NCI-H345 (cell line): ENCODE measurements at regions not wholly inside any gene's neighbourhood (a gene's known extent, or its start where the extent isn't known, plus 50 kb on each side); places are given as distances from the start of the nearest gene placed in this dataset.
"Not testable (repeated sequence)": the region's sequence is repeated elsewhere in the genome, so short reads cannot be mapped to it uniquely, and the experiment has no call there.

Experiments
- DNase-seq: peaks from one replicate; lab custom pipeline; 2025; lab: John Stamatoyannopoulos, UW

DNA sequence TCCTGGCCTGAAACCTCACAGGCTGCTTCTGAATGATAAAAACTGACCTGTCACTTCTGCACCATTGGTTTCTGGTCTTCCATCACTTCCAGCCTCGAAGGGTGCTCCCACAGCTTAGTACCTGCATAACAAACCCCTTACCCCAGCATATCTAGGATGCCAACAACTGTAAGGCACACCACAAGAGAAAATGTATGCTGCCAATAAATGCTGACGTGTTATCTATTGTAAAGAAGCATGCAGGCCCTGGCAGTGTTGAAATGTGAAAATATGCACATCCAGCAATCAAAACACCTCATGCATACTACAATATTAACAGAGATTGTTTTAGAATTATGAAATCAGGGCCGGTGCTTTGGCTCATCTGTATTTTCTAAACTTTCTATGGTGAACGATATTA, 242.0 kb upstream of the NSMCE3 start:
- DNase-seq, result no peak

DNA sequence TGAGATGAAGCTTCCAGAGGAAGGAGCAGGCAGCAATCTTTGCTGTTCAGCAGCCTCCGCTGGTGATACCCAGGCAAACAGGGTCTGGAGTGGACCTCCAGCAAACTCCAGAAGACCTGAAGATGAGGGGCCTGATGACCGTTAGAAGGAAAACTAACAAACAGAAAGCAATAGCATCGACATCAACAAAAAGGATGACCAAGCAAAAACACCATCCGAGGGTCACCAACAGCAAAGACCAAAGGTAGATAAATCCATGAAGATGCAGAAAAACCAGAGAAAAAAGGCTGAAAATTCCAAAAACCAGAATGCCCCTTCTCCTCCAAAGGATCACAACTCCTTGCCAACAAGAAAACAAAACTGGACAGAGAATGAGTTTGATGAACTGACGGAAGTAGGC, 235.9 kb upstream of the NSMCE3 start:
- not testable (repeated sequence) for DNase-seq

DNA sequence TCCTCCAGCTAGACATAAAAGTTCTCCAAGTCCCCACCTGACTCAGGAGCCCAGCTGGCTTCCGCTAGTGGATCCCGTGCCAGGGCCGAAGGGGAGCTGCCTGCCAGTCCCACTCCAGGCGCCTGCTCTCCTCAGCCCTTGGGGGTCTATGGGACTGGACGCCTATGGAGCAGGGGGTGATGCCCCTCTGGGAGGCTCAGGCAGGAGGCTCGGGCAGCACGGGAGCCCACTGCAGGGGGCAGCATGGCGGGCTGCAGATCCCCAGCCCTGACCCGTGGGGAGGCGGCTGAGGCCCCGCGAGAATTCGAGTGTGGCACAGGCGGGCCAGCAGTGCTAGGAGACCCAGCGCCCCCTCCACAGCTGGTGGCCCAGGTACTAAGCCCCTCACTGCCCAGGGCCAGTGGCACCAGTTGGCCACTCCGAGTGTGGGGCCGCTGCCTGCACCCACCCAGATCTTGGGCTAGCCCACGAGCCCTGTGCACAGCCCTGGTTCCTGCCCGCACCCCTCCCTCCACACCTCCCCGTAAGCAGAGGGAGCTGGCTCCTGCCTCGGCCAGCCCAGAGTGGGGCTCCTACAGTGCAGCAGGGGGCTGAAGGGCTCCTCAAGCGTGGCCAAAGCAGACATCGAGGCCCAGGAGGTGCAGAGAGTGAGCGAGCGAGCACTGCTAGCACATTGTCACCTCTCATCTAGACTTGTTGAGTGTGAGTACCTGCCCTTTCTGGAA, 221.3 kb upstream of the NSMCE3 start:
- no peak for DNase-seq

DNA sequence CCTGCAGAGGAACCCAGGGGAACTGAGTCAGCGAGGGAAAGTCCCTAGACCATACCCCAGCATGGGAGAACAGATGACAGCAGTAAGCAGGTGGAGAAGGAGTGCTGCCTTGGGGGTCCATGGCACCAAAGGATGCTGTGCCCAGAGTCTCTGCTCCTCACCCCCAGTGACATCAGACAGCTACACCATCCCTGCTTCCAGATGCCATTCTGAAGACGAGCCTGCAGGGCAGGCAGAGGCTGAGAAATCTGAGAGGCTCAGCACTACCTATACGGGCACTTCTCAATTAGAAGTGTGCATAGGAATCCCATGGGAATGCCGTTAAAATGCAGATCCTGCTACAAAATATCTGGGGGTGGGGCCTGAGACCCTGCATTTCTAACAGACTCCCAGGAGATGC, 211.3 kb upstream of the NSMCE3 start:
- DNase-seq, result no peak

DNA sequence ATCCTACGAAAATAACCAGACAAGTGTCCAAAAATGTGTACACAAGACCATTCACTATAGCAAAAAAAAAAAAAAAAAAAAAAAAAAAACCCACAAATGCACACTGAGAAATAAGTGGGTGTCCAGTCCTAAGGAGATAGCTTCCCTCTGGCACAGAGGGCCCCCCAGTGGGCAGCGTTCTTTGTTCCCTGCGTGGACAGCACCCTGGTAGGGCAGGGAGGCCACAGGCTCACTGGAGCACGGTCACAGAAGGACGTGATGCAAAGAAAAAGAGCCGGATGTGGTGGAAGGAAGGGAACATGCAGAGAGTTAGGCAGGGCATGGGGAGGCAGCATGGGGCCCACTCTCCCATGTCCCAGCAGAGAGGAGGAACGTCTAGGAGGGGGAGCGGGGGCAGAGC, 210.7 kb upstream of the NSMCE3 start:
- DNase-seq, result no peak

DNA sequence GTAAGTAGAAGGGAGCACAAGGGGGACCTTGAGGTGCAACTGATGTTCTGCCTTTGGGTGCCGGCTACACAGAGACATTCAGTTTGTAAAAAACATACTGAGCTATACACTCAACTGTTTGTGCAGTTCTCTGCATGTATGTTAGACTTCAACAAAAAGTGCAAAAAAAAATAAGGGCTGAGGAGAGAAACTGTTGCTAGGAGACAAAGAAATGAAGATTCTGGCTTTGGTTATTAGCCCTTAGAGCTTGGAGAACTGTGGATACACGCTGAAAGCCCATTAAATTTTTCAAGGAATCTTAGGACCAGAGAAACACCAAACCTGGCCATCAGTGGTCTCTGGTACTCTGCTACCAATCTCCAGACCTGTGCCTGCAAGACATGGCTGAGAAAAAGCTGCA, 207.6 kb upstream of the NSMCE3 start:
- no peak for DNase-seq

DNA sequence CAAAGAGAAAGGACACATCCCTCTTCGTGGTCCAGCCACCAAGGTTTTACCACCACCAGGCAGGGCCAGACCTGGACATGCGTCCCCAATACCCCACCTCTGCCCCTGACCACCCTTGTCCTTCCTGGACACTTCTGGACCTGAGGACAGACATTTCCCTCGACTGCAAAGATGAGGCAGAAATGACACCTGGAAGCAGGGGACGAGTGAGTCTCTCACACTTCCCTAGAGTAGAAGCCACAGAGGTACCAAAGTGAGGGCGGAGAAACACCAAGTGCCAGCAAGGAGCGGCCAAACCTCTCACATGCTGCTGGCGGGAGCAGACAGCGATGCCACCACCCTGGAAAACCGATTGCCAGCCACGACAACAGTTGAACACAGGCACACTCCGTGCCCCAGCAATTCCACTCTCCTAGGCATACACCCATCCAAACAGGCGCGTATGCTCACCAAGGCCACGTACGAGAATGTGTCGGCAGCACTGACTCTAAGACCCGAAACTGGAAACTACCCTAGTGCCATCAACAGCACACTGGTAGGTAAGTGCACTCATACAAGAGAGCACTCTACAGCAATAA, 207.0 kb upstream of the NSMCE3 start:
- DNase-seq, result no peak

DNA sequence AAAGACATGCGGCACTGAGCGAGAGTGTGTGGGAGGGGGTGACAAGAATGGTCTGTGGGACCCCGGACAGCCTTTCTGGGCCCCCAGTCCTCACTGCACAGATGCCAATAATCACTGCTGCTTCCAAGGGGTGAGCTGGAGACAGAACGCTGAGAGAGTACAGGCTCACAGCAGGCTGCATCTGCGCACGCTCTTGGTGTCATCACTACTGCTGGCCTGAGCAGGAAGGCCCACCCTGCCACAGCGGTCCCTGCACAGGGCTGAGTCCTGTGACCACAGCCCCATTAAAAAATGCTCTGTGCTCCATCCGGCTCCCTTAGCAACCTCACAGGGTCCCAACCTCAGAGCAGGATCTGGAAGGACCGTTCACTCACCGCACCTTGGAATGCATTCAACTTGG, 205.5 kb upstream of the NSMCE3 start:
- no peak for DNase-seq

DNA sequence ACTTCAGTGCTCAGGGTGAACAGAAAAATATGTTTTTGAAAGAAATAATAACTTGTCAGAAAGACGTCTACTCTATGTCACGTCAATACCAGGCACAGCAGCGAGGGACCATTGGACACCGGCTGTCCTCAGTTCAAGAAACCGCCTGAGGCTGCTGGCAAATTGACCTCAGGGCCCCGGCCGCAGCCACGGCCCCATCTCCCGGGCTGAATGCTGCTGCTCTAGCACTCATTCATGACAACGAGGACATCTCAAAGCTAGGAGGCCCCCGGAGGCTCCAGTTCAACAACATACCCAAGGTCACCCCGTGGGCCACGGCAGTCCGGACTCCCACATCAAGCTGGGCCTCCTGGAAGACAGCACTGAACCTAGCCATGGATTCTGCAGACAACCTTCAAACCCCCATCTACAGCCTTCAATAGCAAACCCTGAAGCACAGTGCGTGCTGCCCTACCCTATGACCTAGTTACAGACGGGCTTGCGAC, 204.0 kb upstream of the NSMCE3 start:
- DNase-seq, result no peak

DNA sequence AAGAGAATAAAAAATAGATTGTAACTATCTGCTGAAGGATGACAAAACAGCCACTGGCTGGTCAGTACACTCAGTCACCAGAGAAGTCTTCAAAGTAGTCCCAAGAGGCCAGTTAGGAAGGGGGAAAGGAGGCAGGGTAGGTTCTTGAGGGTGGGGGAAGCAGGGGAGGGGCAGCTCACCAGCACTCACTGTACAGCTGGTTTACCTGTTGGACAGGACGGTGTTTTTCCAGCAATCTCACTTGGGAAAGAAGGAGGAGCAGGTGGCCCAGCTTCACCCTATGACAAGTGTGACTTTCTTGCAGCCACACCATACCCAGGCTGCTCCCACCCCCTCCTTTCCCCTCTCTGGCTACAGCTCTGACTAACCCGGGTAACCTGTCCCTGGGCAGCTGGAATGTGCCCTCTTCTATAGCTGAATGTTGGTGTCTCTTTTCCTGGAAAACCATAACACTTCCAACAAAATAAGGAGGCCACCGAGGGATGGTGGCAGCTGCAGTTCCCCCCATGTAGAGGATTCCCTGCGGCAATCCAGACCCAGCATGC, 203.4 kb upstream of the NSMCE3 start:
- no peak for DNase-seq

DNA sequence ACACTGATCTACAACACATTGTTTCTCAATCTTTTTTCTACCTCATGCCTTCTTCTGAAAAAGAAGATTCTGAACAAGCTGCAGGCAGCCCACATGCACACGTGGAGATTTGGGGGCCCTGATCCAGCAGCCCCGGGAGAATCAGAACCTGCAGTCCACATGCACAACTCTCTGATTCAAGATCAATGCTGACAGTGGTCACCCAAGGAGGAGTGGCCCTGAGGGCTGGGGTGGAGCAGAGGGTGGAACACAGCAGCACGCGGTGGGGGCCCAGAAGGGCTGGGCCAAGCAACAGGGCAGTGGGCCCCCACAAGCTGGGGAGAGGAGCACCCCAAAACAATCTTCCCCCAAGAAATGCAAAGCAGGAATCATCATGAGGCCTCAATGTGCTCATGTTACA, 202.1 kb upstream of the NSMCE3 start:
- no peak for DNase-seq

DNA sequence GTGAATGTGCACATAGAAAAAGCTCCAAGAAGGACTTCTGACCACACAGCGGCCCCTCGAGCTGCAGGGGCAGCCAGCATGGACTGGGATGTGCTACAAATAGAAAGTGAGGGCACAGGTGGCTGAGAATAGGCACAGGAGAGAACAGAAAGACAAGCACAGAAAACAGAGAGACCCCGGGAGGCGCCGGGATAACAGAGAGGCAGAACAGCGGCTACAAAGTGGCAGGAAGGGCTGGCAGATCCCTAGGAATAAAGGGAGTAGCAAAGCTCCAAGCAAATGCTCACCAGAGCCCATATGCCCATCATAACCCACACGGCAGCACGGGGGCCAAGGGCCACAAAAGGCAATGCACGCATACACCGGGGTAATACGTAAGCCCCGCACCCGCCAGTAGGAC, 201.7 kb upstream of the NSMCE3 start:
- no peak for DNase-seq

DNA sequence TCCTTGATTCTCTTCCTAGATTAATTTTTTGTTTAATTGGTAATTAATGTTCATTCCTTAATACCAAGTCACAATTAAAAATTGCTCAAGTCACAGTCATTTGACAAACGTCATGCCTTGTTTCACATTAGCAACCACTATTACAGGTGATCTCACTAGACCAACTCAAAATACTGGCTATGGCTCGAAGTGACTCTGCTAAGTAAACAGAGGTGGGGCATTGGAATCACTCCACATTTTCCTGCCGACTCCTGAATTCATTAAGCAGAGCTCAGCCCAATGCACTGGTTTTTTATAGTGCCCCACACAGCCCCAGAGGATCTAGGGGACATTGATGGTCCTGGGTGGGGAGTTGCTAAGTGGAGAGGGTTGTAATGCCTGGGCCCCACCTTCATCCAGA, 201.2 kb upstream of the NSMCE3 start:
- DNase-seq, result peak; percentile 65

DNA sequence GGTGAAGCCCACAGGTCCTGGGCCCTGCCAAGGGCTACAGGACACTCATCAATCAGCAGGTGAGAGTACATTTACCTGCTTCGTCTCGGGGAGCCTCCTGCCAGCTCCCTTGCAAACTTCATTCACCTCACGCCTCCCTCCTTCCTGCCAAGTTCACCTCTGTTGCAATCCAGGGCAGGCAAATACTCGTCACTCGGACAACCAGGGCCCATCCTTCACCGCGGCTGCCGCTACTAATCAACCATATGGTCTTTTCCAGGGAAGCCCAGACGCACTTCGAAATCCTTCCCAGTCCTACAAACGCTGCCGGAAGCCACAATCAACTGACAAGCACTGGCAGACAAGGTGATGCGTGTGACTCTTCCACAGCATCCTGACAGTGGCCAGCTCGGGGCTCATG, 200.7 kb upstream of the NSMCE3 start:
- DNase-seq, result no peak

DNA sequence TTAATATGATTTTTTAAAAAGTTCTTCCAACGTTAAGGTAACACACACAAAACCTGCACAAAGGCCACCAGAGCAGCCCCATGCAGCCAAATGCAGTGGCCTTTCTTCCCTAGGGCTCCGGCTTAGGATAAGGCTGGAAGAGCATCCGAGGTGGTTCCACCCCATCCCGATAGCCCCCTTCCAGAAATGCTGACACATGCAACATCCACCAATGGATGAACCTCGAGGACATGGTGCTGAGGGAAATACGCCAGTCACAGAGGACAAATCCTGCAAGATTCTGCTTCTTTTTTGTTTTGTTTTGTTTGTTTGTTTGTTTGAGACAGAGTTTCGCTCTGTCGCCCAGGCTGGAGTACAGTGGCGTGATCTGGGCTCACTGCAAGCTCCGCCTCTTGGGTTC, 199.3 kb upstream of the NSMCE3 start:
- DNase-seq, result no peak

DNA sequence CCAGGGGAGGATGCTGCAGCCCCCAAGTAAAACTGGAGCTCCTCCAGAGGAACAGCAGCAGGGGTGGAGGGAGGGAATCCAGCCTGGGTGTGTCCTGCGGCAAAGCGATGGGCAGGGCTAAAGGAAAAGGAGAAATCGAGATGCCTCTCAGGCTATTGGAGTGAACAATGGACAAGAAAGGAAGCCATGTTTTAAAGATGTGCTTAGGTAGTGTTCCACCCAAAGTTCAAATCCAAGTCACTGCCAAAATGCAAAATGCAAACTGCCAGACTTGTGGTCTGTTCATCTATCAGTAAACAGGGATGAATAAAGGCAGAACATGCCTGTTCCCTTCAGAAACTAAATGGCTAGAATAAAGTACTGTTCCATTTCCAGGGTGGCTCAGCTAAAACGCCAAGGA, 197.5 kb upstream of the NSMCE3 start:
- no peak for DNase-seq

DNA sequence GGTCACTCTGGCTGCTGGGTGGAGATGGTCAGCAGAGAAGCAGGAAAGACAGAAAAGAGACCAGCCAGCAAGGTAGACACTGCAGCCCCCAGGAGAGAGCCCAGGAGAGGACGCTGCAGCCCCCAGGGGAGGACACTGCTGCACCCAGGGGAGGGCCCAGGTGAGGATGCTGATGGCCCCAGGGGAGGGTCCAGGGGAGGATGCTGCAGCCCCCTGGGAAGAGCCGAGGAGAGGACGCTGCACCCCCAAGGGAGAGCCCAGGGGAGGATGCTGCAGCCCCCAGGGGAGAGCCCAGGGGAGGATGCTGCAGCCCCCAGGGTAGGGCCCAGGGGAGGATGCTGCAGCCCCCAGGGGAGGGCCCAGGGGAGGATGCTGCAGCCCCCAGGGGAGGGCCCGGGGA, 196.7 kb upstream of the NSMCE3 start:
- no peak for DNase-seq

DNA sequence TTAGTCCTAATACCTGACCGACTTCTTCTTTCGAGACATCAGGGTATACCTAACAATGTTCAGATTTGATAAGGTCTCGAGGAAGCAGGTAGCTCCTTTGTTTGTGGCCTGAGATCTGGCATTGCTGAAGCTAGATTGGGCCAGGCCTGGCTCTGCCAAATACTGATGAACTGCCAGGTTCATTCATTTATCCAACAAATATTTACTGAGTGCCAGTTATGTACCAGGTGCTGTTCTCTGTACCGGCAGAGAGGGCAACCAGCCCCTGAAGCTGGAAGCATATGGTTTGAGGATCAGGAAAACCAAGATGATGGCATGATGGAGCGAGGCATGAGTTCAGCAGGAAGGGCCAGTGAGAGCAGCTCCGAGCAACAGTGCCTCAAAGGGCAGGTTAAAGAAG, 196.2 kb upstream of the NSMCE3 start:
- DNase-seq, result no peak

DNA sequence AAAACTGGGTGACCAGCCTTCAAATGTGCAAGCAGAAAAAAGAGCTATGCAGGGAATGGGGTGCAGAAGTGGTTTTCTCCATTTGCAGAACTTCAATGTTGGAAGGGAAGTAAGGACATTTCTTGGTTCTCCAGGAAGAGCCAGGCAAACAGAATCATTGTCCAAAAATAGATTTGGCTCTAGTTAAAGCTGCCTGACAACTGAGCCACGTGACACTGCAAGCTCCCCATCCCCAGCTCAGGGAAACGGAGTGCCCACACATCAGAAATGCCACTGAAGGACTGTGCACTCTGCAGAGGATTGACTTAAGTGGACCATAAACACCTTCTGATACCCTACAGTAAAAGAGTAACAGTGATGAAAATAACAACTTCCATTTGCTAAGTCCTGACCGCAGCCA, 195.6 kb upstream of the NSMCE3 start:
- no peak for DNase-seq

DNA sequence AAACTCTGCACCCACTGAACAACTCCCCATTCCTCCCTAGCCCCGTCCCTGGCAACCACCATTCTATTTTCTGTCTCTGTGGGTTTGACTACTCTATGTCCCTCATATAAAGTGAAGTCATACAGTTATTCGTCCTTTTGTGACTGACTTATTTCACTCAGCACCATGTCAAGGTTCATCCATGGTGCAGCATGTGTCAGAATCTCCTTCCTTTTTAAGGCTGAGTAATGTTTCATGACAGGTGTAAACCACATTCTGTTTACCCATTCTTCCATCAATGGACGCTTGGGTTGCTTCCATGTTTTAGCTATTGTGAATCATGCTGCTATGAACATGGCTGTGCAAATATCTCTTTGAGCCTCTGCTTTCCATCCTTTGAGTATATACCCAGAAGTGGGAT, 192.3 kb upstream of the NSMCE3 start:
- DNase-seq, result no peak

DNA sequence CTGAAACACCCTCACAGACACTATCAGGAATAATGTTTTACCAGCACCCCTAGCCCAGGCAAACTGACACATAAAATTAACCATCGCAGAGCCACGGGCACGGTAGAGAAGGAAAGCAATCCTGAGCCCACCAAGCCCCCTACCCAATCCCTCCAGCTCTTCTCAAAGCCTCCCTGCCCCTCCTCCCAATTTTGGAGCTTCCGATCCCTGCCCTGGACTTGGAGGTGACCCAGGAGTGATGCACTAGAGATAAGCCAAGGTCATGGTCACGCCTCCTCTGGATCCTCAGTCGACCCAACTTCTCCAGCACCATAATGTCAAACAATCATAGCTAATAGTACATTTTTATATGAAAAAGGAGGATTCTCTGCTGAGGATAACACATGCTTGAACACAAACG, 188.7 kb upstream of the NSMCE3 start:
- no peak for DNase-seq

DNA sequence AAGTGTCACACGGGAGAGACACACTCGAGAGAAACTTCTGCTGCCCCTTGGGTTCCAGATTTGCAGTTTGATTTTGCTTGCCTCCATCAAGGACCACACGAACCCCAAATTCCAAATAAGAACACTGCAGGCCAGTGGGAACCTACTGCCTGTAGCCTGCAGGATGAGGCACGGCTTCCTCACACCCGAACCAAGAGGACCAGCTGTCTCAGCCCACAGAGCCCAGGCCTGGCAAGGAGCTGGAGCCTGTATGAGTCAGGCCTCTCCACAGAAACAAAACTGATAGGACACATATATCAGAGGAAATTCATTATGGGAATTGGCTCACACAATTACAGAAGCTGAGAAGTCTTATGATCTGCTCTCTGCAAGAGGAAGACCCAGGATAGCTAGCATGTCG, 188.1 kb upstream of the NSMCE3 start:
- DNase-seq, result no peak

DNA sequence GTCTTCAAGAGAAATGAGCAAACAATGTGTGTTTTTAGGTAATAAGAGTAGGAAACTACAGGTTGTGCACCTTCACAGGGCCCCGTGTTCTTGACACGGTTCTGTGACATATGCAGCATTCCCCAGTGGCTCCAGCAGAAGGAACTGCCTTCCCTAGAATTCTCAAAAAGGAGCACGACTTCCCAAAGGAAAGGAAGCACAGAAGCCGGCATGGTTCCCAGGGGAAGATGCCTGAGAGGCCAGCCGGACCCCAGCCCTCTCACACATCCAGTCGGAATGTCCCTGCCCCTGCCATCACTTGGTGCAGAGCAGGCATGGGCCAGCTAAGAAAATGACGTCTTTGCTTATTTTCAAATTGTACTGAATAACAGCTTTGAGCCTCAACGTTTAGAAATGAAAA, 187.3 kb upstream of the NSMCE3 start:
- DNase-seq, result no peak

DNA sequence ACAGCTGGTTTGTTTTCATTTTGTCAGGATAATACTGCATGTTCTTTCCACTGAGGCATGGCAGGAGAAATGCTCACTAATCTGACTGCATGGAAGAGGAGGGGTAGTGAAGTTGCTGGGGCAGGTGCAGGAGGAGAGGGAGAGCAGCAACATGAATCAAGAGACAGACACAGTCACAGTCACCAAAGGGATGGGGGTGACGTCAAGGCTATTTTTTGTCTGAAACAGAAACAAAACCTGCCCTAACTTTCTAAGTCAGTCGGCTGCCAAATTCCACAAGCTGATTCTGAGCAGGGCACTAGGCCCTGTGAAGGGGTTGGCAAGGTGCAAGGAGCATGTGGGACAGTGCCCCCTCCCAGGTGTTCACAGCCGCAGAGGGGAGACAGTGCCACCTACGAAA, 186.6 kb upstream of the NSMCE3 start:
- no peak for DNase-seq
